Vagina (tissue), 2 donors: ENCODE measurements at regions not wholly inside any gene's neighbourhood (a gene's known extent, or its start where the extent isn't known, plus 50 kb on each side); places are given as distances from the start of the nearest gene placed in this dataset.

ENCODE experiments used
- DNase-seq, 2 donors: peaks; one replicate each; pipeline ENCODE4 v3.0.0-alpha.2; 2017; ENCODE audit errors: extremely low spot score in 2 of 2
- H3K27ac ChIP-seq: fragments of 200-600 bp; sonication (generic); one replicate; pipeline ENCODE4 v1.5.1; 2019
- H3K27me3 ChIP-seq: fragments of 200-600 bp; sonication (generic); one replicate; pipeline ENCODE4 v1.5.1; 2019
- H3K36me3 ChIP-seq, 2 donors: fragments of 200-600 bp; sonication (generic); one replicate each; pipeline ENCODE4 v1.5.1; 2017 to 2019
- H3K4me1 ChIP-seq: fragments of 200-600 bp; sonication (generic); one replicate; pipeline ENCODE4 v1.5.1; 2019
- H3K4me3 ChIP-seq, 2 donors: fragments of 200-600 bp; sonication (generic); 1 replicate in 1 of 2; 2 replicates in 1 of 2; pipeline ENCODE4 v1.5.1; 2016 to 2019
- H3K9me3 ChIP-seq: fragments of 200-600 bp; sonication (generic); one replicate; pipeline ENCODE4 v1.5.1; 2019
- CTCF ChIP-seq, 3 experiments: fragments of 450-650 bp in 2 of 3; fragments of 200-600 bp in 1 of 3; sonication (generic) in 1 of 3; IDR thresholded peaks; one replicate each; pipeline ENCODE4 v1.5.1; 2017 to 2019; ENCODE audit warnings: antibody characterized with exemption in 3 of 3, mild to moderate bottlenecking in 2 of 3, moderate library complexity in 2 of 3
- POLR2A ChIP-seq, 2 donors: fragments of 450-650 bp; IDR thresholded peaks; one replicate each; pipeline ENCODE4 v1.6.1; 2017; ENCODE audit warnings: antibody characterized with exemption in 2 of 2, mild to moderate bottlenecking in 2 of 2, moderate library complexity in 2 of 2
- POLR2AphosphoS5 ChIP-seq, 2 donors: sonication (generic); formaldehyde crosslinking; IDR thresholded peaks; one replicate each; pipeline ENCODE4 v1.9.0; 2017; ENCODE audit warnings: antibody characterized with exemption in 2 of 2, mild to moderate bottlenecking in 2 of 2, low read depth in 1 of 2; ENCODE audit not compliant: insufficient read depth in 1 of 2
- intact Hi-C: fragments of 100-400 bp; cut with DNase I; formaldehyde crosslinking; loops from one replicate; pipeline ENCODE4 v1.15.1; 2023

GRCh38 chr1:220347654-220348175 is 75.5 kb upstream of the RAB3GAP2 start:
- intact Hi-C loops: no loop called here
- H3K27me3 ChIP-seq: no peaks in the 10 kb centered on the region
- no peak for DNase-seq
- H3K4me1 ChIP-seq: no peaks in the 10 kb centered on the region
- H3K27ac ChIP-seq: no peak overlapping the region
- H3K9me3 ChIP-seq: no peaks in the 10 kb centered on the region
- H3K4me3 ChIP-seq: no peak overlapping the region
- TF ChIP-seq CTCF (IDR thresholded peaks at IDR 0.05): no peak
- TF ChIP-seq POLR2A (IDR thresholded peaks at IDR 0.05): no peak
- no peak for TF ChIP-seq POLR2AphosphoS5 (IDR thresholded peaks at IDR 0.05; ENCODE audit: insufficient read depth in 1 of 2, low read depth in 1 of 2)
- H3K36me3 ChIP-seq: no peaks in the 10 kb centered on the region

- no peaks in the 10 kb centered on the region for H3K9me3 ChIP-seq
- no peak for DNase-seq
- intact Hi-C loops: no loop called here
- no peaks in the 10 kb centered on the region for H3K36me3 ChIP-seq
- H3K4me1 ChIP-seq: no peaks in the 10 kb centered on the region
- no peak overlapping the region for H3K4me3 ChIP-seq
- TF ChIP-seq POLR2AphosphoS5 (IDR thresholded peaks at IDR 0.05; ENCODE audit: insufficient read depth in 1 of 2, low read depth in 1 of 2): no peak
- TF ChIP-seq POLR2A (IDR thresholded peaks at IDR 0.05): no peak
- TF ChIP-seq CTCF (IDR thresholded peaks at IDR 0.05): no peak
- H3K27ac ChIP-seq: no peak overlapping the region
- no peaks in the 10 kb centered on the region for H3K27me3 ChIP-seq
Observed at GRCh38 chr1:220344745-220345144, 72.5 kb upstream of the RAB3GAP2 start.

- Histone ChIP-seq H3K9me3 (no peaks in the 10 kb centered on the region), H3K27ac (no peak overlapping the region), H3K4me3 (no peak overlapping the region), H3K27me3 (no peaks in the 10 kb centered on the region), H3K36me3 (no peaks in the 10 kb centered on the region), H3K4me1 (no peaks in the 10 kb centered on the region)
- DNase-seq: no peak
- TF ChIP-seq POLR2AphosphoS5 (IDR thresholded peaks at IDR 0.05; ENCODE audit: insufficient read depth in 1 of 2, low read depth in 1 of 2): no peak
- no peak for TF ChIP-seq POLR2A (IDR thresholded peaks at IDR 0.05)
- no peak for TF ChIP-seq CTCF (IDR thresholded peaks at IDR 0.05)
- intact Hi-C loops: no loop called here
Observed at GRCh38 chr1:220342853-220343252, 70.6 kb upstream of the RAB3GAP2 start.

- Histone ChIP-seq H3K4me3 (no peak overlapping the region), H3K4me1 (no peaks in the 10 kb centered on the region), H3K9me3 (no peaks in the 10 kb centered on the region), H3K36me3 (no peaks in the 10 kb centered on the region), H3K27ac (no peak overlapping the region), H3K27me3 (no peaks in the 10 kb centered on the region)
- no peak for TF ChIP-seq POLR2AphosphoS5 (IDR thresholded peaks at IDR 0.05; ENCODE audit: insufficient read depth in 1 of 2, low read depth in 1 of 2)
- no peak for TF ChIP-seq CTCF (IDR thresholded peaks at IDR 0.05)
- TF ChIP-seq POLR2A (IDR thresholded peaks at IDR 0.05): no peak
- no peak for DNase-seq
- intact Hi-C loops: no loop called here
Observed at GRCh38 chr1:220341126-220341525, 68.9 kb upstream of the RAB3GAP2 start.

DNA sequence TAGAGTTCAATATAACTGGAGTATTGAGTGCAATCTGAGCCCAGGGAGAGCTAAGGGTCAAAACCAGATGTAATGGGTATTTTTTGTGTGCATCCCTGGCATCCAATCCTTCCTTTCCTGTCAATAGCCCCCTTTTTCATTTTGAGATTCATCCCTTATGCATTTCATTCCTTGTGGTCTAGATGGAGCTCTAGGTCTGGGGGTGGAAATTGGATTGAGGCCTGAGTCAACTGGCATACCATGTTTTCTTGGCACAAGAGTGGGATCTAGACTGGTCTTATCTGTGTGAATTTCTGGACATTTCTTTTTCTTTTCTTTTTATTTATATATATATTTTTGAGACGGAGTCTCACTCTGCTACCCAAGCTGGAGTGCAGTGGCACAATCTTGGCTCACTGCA is 67.3 kb upstream of the RAB3GAP2 start:
- no peak for DNase-seq
- H3K4me3 ChIP-seq: no peak overlapping the region
- no peaks in the 10 kb centered on the region for H3K4me1 ChIP-seq
- H3K27me3 ChIP-seq: no peaks in the 10 kb centered on the region
- intact Hi-C loops: no loop called here
- H3K36me3 ChIP-seq: no peaks in the 10 kb centered on the region
- no peaks in the 10 kb centered on the region for H3K9me3 ChIP-seq
- no peak for TF ChIP-seq POLR2A (IDR thresholded peaks at IDR 0.05)
- TF ChIP-seq POLR2AphosphoS5 (IDR thresholded peaks at IDR 0.05; ENCODE audit: insufficient read depth in 1 of 2, low read depth in 1 of 2): no peak
- no peak for TF ChIP-seq CTCF (IDR thresholded peaks at IDR 0.05)
- H3K27ac ChIP-seq: no peak overlapping the region
